HFFc6 (cell line): ENCODE measurements at regions not wholly inside any gene's neighbourhood (a gene's known extent, or its start where the extent isn't known, plus 50 kb on each side); places are given as distances from the start of the nearest gene placed in this dataset.

Experiments
- DNase-seq: peaks from one replicate; pipeline ENCODE4 v3.0.0-alpha.2; 2018
- H3K27ac Mint-ChIP-seq: 2 replicates; pipeline ENCODE4 v1.8.0; 2020; ENCODE audit warnings: mild to moderate bottlenecking, mixed read lengths
- H3K27me3 Mint-ChIP-seq: 2 replicates; pipeline ENCODE4 v1.8.0; 2021; ENCODE audit warnings: mild to moderate bottlenecking, moderate library complexity, mixed read lengths; ENCODE audit not compliant: insufficient read depth
- H3K36me3 Mint-ChIP-seq: 2 replicates; pipeline ENCODE4 v1.8.0; 2021; ENCODE audit warnings: low read depth, mixed read lengths
- H3K4me1 Mint-ChIP-seq: 2 replicates; pipeline ENCODE4 v1.8.0; 2020; ENCODE audit warnings: low read depth, mixed read lengths
- H3K4me3 Mint-ChIP-seq: 2 replicates; pipeline ENCODE4 v1.8.0; 2020; ENCODE audit warnings: mild to moderate bottlenecking, moderate library complexity, mixed read lengths
- H3K9me3 Mint-ChIP-seq: 2 replicates; pipeline ENCODE4 v1.8.0; 2020; ENCODE audit warnings: mild to moderate bottlenecking, mixed read lengths
- CTCF ChIP-seq: fragments of 200-600 bp; sonication (generic); IDR thresholded peaks from 2 replicates; pipeline ENCODE4 v1.5.0; 2021; ENCODE audit warnings: antibody characterized with exemption, mild to moderate bottlenecking

GRCh38 chr11:116438651-116439360 lies 334.0 kb downstream of the BUD13 start:
- no peak for DNase-seq
- Mint-ChIP-seq H3K36me3 (no peaks in the 10 kb centered on the region), H3K27me3 (no peaks in the 10 kb centered on the region), H3K4me1 (no peaks in the 10 kb centered on the region), H3K9me3 (peaks cover 54% of the 10 kb centered on the region), H3K27ac (no peak overlapping the region), H3K4me3 (no peak overlapping the region)
- no peak for TF ChIP-seq CTCF

- peaks cover 61% of the 10 kb centered on the region for H3K9me3 Mint-ChIP-seq
Measured at GRCh38 chr11:116434986-116435385, 337.8 kb downstream of the BUD13 start.

GRCh38 chr11:116432301-116432700 lies 340.5 kb downstream of the BUD13 start:
- H3K36me3 Mint-ChIP-seq: no peaks in the 10 kb centered on the region; the same call in 1 of the 2 replicates
- TF ChIP-seq CTCF: no peak
- H3K9me3 Mint-ChIP-seq: peaks cover 55% of the 10 kb centered on the region
- H3K27me3 Mint-ChIP-seq: no peaks in the 10 kb centered on the region; the same call in 1 of the 2 replicates
- DNase-seq: no peak
- H3K4me3 Mint-ChIP-seq: no peak overlapping the region
- no peak overlapping the region for H3K27ac Mint-ChIP-seq
- H3K4me1 Mint-ChIP-seq: no peaks in the 10 kb centered on the region

More at GRCh38 chr11:116434986-116435385, 337.8 kb downstream of the BUD13 start:
- no peak for DNase-seq
- Mint-ChIP-seq H3K27ac (no peak overlapping the region), H3K27me3 (no peaks in the 10 kb centered on the region), H3K4me1 (no peaks in the 10 kb centered on the region), H3K36me3 (no peaks in the 10 kb centered on the region; the same call in 1 of the 2 replicates), H3K4me3 (no peak overlapping the region)
- no peak for TF ChIP-seq CTCF

GRCh38 chr11:116431842-116432241 lies 340.9 kb downstream of the BUD13 start:
- no peaks in the 10 kb centered on the region; the same call in 1 of the 2 replicates for H3K27me3 Mint-ChIP-seq

GRCh38 chr11:116428638-116428975 lies 344.2 kb downstream of the BUD13 start:
- no peak for DNase-seq
- Mint-ChIP-seq H3K27me3 (no peaks in the 10 kb centered on the region; the same call in none of the 2 replicates), H3K27ac (no peak overlapping the region), H3K4me3 (no peak overlapping the region), H3K4me1 (no peaks in the 10 kb centered on the region), H3K9me3 (peaks cover 39% of the 10 kb centered on the region), H3K36me3 (no peaks in the 10 kb centered on the region; the same call in 1 of the 2 replicates)
- no peak for TF ChIP-seq CTCF

More at GRCh38 chr11:116431842-116432241, 340.9 kb downstream of the BUD13 start:
- DNase-seq: no peak
- TF ChIP-seq CTCF: no peak
- Mint-ChIP-seq H3K4me1 (no peaks in the 10 kb centered on the region), H3K4me3 (no peak overlapping the region), H3K36me3 (no peaks in the 10 kb centered on the region; the same call in 1 of the 2 replicates), H3K27ac (no peak overlapping the region), H3K9me3 (peaks cover 54% of the 10 kb centered on the region)
